VCaP (cell line): ENCODE measurements at regions not wholly inside any gene's neighbourhood (a gene's known extent, or its start where the extent isn't known, plus 50 kb on each side); places are given as distances from the start of the nearest gene placed in this dataset.

Experiments used
- H3K27ac ChIP-seq: fragments of 450-650 bp; 2 replicates; pipeline ENCODE4 v1.5.1; 2017
- TF ChIP-seq, protein P1 (sequence below): fragments of 450-650 bp; conservative IDR thresholded peaks from 2 replicates; pipeline ENCODE4 v1.5.1; 2017; ENCODE audit warnings: mild to moderate bottlenecking, moderate library complexity

DNA sequence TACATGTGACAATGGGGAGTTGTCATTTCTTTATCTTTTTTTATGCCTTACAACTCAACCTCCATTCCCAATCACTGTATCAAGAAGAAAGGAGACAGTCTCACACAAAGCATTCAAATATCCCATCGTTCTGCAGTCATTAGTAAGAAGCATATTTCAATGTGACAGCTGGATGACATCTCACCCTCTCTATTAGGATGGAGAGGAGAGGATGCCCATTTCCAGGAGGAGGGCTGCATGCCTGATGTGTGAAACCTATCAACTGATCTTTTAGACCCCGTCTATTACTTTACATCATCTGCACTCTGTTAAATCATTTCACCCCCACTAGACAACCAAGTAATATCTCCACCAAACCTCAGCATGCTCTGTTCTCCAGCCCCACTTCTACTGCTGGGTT, 292.7 kb upstream of the CHAC2 start:
- TF ChIP-seq, protein P1, sequence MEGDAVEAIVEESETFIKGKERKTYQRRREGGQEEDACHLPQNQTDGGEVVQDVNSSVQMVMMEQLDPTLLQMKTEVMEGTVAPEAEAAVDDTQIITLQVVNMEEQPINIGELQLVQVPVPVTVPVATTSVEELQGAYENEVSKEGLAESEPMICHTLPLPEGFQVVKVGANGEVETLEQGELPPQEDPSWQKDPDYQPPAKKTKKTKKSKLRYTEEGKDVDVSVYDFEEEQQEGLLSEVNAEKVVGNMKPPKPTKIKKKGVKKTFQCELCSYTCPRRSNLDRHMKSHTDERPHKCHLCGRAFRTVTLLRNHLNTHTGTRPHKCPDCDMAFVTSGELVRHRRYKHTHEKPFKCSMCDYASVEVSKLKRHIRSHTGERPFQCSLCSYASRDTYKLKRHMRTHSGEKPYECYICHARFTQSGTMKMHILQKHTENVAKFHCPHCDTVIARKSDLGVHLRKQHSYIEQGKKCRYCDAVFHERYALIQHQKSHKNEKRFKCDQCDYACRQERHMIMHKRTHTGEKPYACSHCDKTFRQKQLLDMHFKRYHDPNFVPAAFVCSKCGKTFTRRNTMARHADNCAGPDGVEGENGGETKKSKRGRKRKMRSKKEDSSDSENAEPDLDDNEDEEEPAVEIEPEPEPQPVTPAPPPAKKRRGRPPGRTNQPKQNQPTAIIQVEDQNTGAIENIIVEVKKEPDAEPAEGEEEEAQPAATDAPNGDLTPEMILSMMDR = no peak
- no peak overlapping the region for H3K27ac ChIP-seq

DNA sequence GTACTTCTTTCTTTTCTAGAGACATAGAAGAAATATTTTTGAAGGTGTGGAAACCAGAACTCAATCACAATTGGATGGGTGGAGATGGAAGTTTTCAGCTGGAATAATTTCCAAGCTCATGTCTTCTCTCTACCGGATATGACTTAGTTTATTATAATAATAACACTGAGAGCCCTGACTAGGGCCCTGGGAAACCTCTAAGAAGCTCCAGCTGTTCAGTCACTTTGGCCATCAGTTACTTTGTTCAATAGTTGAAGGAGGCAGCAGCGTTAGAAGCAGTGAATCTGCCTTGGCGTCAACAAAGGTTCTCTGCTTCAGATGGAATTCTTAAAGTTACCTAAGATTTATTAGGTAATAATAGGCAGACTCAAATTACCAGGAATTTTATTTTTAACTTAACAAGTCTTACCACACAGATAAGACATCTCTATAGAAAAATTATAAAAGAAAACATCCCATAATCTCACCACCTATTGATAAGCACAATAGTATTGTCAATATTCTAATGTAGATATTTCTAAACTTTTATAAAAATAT, 293.8 kb upstream of the CHAC2 start:
- no peak overlapping the region for H3K27ac ChIP-seq

DNA sequence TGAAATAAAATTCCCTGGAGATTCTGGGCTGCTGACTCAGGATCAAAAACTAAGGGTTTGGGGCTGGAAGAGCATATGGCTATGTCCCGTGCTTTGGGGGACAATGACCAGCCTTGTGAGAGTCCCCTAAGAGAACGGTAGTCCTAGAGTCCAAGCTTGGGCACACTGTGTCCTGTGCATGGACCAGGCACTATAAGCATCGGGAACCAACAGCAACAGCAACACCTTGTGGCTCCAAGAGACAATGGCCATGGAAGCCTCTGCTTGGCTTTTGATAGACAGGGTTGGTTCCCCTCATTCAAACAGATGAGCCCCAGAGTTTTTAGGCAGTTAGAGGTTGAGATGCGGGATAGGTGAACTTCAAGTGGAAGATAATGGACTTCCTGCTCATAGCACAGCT, 294.4 kb upstream of the CHAC2 start:
- H3K27ac ChIP-seq = no peak overlapping the region
- TF ChIP-seq, protein P1 = peak; percentile 35

More for the DNA sequence above, 293.8 kb upstream of the CHAC2 start:
- TF ChIP-seq, protein P1 = no peak

- TF ChIP-seq, protein P1 = no peak
- H3K27ac ChIP-seq = no peak overlapping the region
Measured at GRCh38 chr2:53467467-53468180, 300.0 kb upstream of the CHAC2 start.

- TF ChIP-seq, protein P1 = no peak
- no peak overlapping the region for H3K27ac ChIP-seq
Measured at GRCh38 chr2:53463806-53464726, 303.5 kb upstream of the CHAC2 start.

- TF ChIP-seq, protein P1 = no peak
- no peak overlapping the region for H3K27ac ChIP-seq
Measured at GRCh38 chr2:53460937-53461336, 306.7 kb upstream of the CHAC2 start.

- no peak overlapping the region for H3K27ac ChIP-seq
- TF ChIP-seq, protein P1 = peak; percentile 56
Measured at GRCh38 chr2:53460347-53460746, 307.3 kb upstream of the CHAC2 start.
